ENCODE measurements at regions not wholly inside any gene's neighbourhood (a gene's known extent, or its start where the extent isn't known, plus 50 kb on each side); places are given as distances from the start of the nearest gene placed in this dataset.

GRCh38 chr2:142188562-142188961 is 57.7 kb upstream of the LRP1B start:
- FAIRE-seq (no peak), DNase-seq (ENCODE audit: low spot score in 2 of 2) (no peak)

GRCh38 chr2:142180820-142181533 is 50.2 kb upstream of the LRP1B start:
- DNase-seq (ENCODE audit: low spot score in 2 of 2) (no peak), FAIRE-seq (no peak)

Measured in frontal cortex (tissue), 3 donors.